Prostate gland (tissue), 2 donors: ENCODE measurements at regions not wholly inside any gene's neighbourhood (a gene's known extent, or its start where the extent isn't known, plus 50 kb on each side); places are given as distances from the start of the nearest gene placed in this dataset.

Source experiments
- POLR2A ChIP-seq: fragments of 450-650 bp; IDR thresholded peaks from one replicate; pipeline ENCODE4 v1.6.1; 2016; ENCODE audit warnings: antibody characterized with exemption, mild to moderate bottlenecking
- POLR2AphosphoS5 ChIP-seq: sonication (generic); formaldehyde crosslinking; IDR thresholded peaks from one replicate; pipeline ENCODE4 v1.6.1; 2017; ENCODE audit warnings: antibody characterized with exemption
- TF ChIP-seq, protein P1 (sequence below), 4 experiments: fragments of 200-600 bp in 2 of 4; fragments of 450-650 bp in 2 of 4; sonication (generic) in 2 of 4; IDR thresholded peaks; 1 replicate in 3 of 4; 2 replicates in 1 of 4; pipeline ENCODE4 v1.5.1; 2016 to 2019; ENCODE audit warnings: antibody characterized with exemption in 4 of 4, mild to moderate bottlenecking in 2 of 4, moderate library complexity in 2 of 4

DNA sequence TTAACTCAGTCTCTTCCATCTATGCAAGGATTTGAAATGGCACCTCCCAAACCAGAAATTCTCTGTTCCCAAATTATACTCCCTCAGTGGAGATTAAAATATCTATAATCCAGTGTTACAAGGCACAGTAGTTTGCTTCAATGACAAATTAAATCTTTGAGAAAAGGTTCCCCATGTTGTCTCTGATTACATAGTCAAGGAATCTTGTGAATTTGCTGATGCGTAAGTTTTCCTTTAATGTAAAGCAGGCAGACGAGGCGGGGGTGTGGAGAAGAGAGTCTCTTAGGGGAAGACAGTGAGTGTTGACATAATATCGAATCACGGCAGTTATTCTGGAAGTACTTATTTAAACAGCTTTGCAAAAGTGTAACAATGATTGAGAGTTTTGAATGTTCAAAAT, 236.4 kb upstream of the RARB start:
- TF ChIP-seq POLR2A (no peak), POLR2AphosphoS5 (no peak)
- TF ChIP-seq, protein P1, sequence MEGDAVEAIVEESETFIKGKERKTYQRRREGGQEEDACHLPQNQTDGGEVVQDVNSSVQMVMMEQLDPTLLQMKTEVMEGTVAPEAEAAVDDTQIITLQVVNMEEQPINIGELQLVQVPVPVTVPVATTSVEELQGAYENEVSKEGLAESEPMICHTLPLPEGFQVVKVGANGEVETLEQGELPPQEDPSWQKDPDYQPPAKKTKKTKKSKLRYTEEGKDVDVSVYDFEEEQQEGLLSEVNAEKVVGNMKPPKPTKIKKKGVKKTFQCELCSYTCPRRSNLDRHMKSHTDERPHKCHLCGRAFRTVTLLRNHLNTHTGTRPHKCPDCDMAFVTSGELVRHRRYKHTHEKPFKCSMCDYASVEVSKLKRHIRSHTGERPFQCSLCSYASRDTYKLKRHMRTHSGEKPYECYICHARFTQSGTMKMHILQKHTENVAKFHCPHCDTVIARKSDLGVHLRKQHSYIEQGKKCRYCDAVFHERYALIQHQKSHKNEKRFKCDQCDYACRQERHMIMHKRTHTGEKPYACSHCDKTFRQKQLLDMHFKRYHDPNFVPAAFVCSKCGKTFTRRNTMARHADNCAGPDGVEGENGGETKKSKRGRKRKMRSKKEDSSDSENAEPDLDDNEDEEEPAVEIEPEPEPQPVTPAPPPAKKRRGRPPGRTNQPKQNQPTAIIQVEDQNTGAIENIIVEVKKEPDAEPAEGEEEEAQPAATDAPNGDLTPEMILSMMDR (IDR thresholded peaks at IDR 0.05) = no peak
